DND-41 (cell line): ENCODE measurements at regions not wholly inside any gene's neighbourhood (a gene's known extent, or its start where the extent isn't known, plus 50 kb on each side); places are given as distances from the start of the nearest gene placed in this dataset.

ENCODE experiments used
- ATAC-seq: fragments of 200-7000 bp; cut with Tn5 transposase; 3 replicates; pipeline ENCODE4 v1.9.1; 2021; ENCODE audit warnings: low read depth; ENCODE audit not compliant: insufficient read depth
- DNase-seq: peaks from one replicate; pipeline ENCODE4 v3.0.0-alpha.2; 2020
- H2AFZ ChIP-seq: 2 replicates; pipeline ENCODE4 v1.6.0; 2012; ENCODE audit warnings: low read depth, low read length
- H3K27ac ChIP-seq: 2 replicates; pipeline ENCODE4 v1.5.1; 2012; ENCODE audit warnings: low read length, inconsistent platforms
- H3K27me3 ChIP-seq: fragments of 200-600 bp; sonication (generic); 2 replicates; pipeline ENCODE4 v1.6.0; 2012; ENCODE audit warnings: low read length, mild to moderate bottlenecking, inconsistent platforms; ENCODE audit not compliant: insufficient read depth, poor library complexity
- H3K36me3 ChIP-seq: 2 replicates; pipeline ENCODE4 v1.5.1; 2012; ENCODE audit warnings: low read length, inconsistent platforms; ENCODE audit not compliant: insufficient read depth
- H3K4me1 ChIP-seq: 2 replicates; pipeline ENCODE4 v1.5.1; 2012; ENCODE audit warnings: mild to moderate bottlenecking, low read length; ENCODE audit not compliant: insufficient read depth
- H3K4me2 ChIP-seq: 2 replicates; pipeline ENCODE4 v1.6.0; 2012; ENCODE audit warnings: mild to moderate bottlenecking, moderate library complexity, low read length, inconsistent platforms; ENCODE audit not compliant: insufficient read depth
- H3K4me3 ChIP-seq, 2 experiments: fragments of 200-600 bp in 1 of 2; shearing (Covaris generic) in 1 of 2; 2 replicates each; pipeline ENCODE4 v1.5.1; 2012 to 2016; ENCODE audit warnings: inconsistent platforms in 2 of 2, low read length in 2 of 2, mild to moderate bottlenecking in 2 of 2, low read depth in 1 of 2, moderate library complexity in 1 of 2
- H3K79me2 ChIP-seq: 2 replicates; pipeline ENCODE4 v1.6.0; 2012; ENCODE audit warnings: low read length, inconsistent platforms; ENCODE audit not compliant: insufficient read depth
- H3K9ac ChIP-seq: 2 replicates; pipeline ENCODE4 v1.6.0; 2012; ENCODE audit warnings: low read depth, mild to moderate bottlenecking, inconsistent platforms, low read length, moderate library complexity
- H3K9me3 ChIP-seq: 2 replicates; pipeline ENCODE4 v1.5.1; 2012; ENCODE audit warnings: low read length, moderate library complexity, mild to moderate bottlenecking, inconsistent platforms; ENCODE audit not compliant: insufficient read depth, severe bottlenecking
- H4K20me1 ChIP-seq: 2 replicates; pipeline ENCODE4 v1.6.0; 2012; ENCODE audit warnings: low read length; ENCODE audit not compliant: insufficient read depth
- EZH2 ChIP-seq: IDR thresholded peaks from 3 replicates; pipeline ENCODE4 v1.6.1; 2012; ENCODE audit warnings: borderline replicate concordance, low read depth, mild to moderate bottlenecking, moderate library complexity, low read length, inconsistent platforms; ENCODE audit not compliant: severe bottlenecking
- TF ChIP-seq, protein P1 (sequence below): IDR thresholded peaks from 2 replicates; pipeline ENCODE4 v1.5.1; 2012; ENCODE audit warnings: borderline replicate concordance, low read length, moderate library complexity, mild to moderate bottlenecking; ENCODE audit not compliant: poor library complexity, severe bottlenecking; ENCODE audit errors: extremely low read depth

DNA sequence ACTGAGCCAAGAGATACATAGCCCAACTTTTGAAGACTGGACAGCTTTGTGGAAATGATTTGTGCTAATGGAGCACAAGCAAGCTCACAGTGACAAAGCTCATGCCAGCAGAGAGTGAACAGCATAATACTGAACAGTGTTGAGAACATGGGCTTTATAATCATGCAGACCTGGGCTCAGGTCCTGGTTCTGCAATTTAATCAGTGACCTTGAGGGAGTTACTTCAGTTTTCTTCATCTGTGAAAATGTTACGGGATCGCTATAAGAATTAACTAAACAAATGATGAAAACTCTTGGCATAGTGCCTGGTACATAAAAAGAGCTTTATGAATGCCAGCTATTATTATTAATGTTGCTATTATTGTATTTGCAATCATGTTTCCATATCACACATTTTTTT lies 690.5 kb upstream of the LRRN3 start:
- Histone ChIP-seq H3K9ac (no peak overlapping the region), H3K9me3 (no peaks in the 10 kb centered on the region), H4K20me1 (no peaks in the 10 kb centered on the region), H3K4me2 (no peak overlapping the region), H2AFZ (no peak overlapping the region), H3K4me1 (0 out of 2 replicates have a peak, but pooled peaks cover 3% of the 10 kb centered on the region), H3K79me2 (no peaks in the 10 kb centered on the region), H3K27ac (no peak overlapping the region), H3K36me3 (no peaks in the 10 kb centered on the region), H3K27me3 (no peaks in the 10 kb centered on the region), H3K4me3 (no peak overlapping the region)
- ATAC-seq (no peak), DNase-seq (no peak)
- TF ChIP-seq, protein P1, sequence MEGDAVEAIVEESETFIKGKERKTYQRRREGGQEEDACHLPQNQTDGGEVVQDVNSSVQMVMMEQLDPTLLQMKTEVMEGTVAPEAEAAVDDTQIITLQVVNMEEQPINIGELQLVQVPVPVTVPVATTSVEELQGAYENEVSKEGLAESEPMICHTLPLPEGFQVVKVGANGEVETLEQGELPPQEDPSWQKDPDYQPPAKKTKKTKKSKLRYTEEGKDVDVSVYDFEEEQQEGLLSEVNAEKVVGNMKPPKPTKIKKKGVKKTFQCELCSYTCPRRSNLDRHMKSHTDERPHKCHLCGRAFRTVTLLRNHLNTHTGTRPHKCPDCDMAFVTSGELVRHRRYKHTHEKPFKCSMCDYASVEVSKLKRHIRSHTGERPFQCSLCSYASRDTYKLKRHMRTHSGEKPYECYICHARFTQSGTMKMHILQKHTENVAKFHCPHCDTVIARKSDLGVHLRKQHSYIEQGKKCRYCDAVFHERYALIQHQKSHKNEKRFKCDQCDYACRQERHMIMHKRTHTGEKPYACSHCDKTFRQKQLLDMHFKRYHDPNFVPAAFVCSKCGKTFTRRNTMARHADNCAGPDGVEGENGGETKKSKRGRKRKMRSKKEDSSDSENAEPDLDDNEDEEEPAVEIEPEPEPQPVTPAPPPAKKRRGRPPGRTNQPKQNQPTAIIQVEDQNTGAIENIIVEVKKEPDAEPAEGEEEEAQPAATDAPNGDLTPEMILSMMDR: no peak
- no peak for TF ChIP-seq EZH2

GRCh38 chr7:110407242-110407641 lies 683.7 kb upstream of the LRRN3 start:
- H3K9ac ChIP-seq: no peak overlapping the region
- no peaks in the 10 kb centered on the region for H3K4me1 ChIP-seq
- H3K27me3 ChIP-seq: no peaks in the 10 kb centered on the region
- ATAC-seq (no peak), DNase-seq (no peak)
- TF ChIP-seq, protein P1: no peak
- no peak for TF ChIP-seq EZH2
- no peaks in the 10 kb centered on the region for H3K79me2 ChIP-seq
- H3K4me2 ChIP-seq: no peak overlapping the region
- H2AFZ ChIP-seq: no peak overlapping the region
- peaks cover 11% of the 10 kb centered on the region for H3K9me3 ChIP-seq
- no peak overlapping the region for H3K27ac ChIP-seq
- H3K36me3 ChIP-seq: peaks cover 14% of the 10 kb centered on the region
- H3K4me3 ChIP-seq: no peak overlapping the region
- no peaks in the 10 kb centered on the region for H4K20me1 ChIP-seq

GRCh38 chr7:110407706-110408105 lies 683.2 kb upstream of the LRRN3 start:
- ATAC-seq (no peak), DNase-seq (no peak)
- no peaks in the 10 kb centered on the region for H3K79me2 ChIP-seq
- H3K27ac ChIP-seq: no peak overlapping the region
- H3K36me3 ChIP-seq: peaks cover 16% of the 10 kb centered on the region
- H3K4me2 ChIP-seq: no peak overlapping the region
- no peak overlapping the region for H2AFZ ChIP-seq
- H4K20me1 ChIP-seq: no peaks in the 10 kb centered on the region
- peaks cover 11% of the 10 kb centered on the region for H3K9me3 ChIP-seq
- H3K9ac ChIP-seq: no peak overlapping the region
- no peaks in the 10 kb centered on the region for H3K4me1 ChIP-seq
- no peaks in the 10 kb centered on the region for H3K27me3 ChIP-seq
- H3K4me3 ChIP-seq: no peak overlapping the region
- no peak for TF ChIP-seq EZH2
- TF ChIP-seq, protein P1: no peak

- Histone ChIP-seq H3K27ac (no peak overlapping the region), H3K79me2 (no peaks in the 10 kb centered on the region), H3K9ac (no peak overlapping the region), H3K9me3 (peaks cover 11% of the 10 kb centered on the region), H3K36me3 (peaks cover 20% of the 10 kb centered on the region), H3K27me3 (no peaks in the 10 kb centered on the region), H4K20me1 (no peaks in the 10 kb centered on the region), H3K4me2 (no peak overlapping the region), H3K4me1 (no peaks in the 10 kb centered on the region), H3K4me3 (no peak overlapping the region), H2AFZ (no peak overlapping the region)
- ATAC-seq: no peak
- DNase-seq: no peak
- TF ChIP-seq, protein P1: no peak
- TF ChIP-seq EZH2: no peak
Observed at GRCh38 chr7:110412614-110413013, 678.3 kb upstream of the LRRN3 start.
